ENCODE measurements at regions not wholly inside any gene's neighbourhood (a gene's known extent, or its start where the extent isn't known, plus 50 kb on each side); places are given as distances from the start of the nearest gene placed in this dataset.

GRCh38 chr6:164871783-164872182, 437.6 kb downstream of the C6orf118 start:
- Histone ChIP-seq H3K9me3 (ENCODE audit: low read depth) (no peaks in the 10 kb centered on the region), H4K20me1 (ENCODE audit: insufficient read depth, poor library complexity, severe bottlenecking) (no peaks in the 10 kb centered on the region), H2AFZ (no peak overlapping the region), H3K27ac (no peak overlapping the region), H3K4me2 (no peak overlapping the region), H3K27me3 (no peaks in the 10 kb centered on the region), H3K9me2 (replicated peaks; ENCODE audit: insufficient read depth) (no peaks in the 10 kb centered on the region), H3K4me1 (ENCODE audit: insufficient read depth) (no peaks in the 10 kb centered on the region), H3K79me2 (no peaks in the 10 kb centered on the region), H3K36me3 (replicated peaks; ENCODE audit: insufficient read depth, low read depth) (no peaks in the 10 kb centered on the region), H3K4me3 (no peak overlapping the region)
- WGBS (ENCODE audit: low lambda C conversion rate, missing lambda C conversion rate), result 84% methylated on average over 2 of the region's 2 CpGs
- TF ChIP-seq EZH2 (IDR thresholded peaks at IDR 0.05; ENCODE audit: borderline replicate concordance) (no peak), EZH2phosphoT487 (IDR thresholded peaks at IDR 0.05; ENCODE audit: low read depth, severe bottlenecking, unreplicated experiment) (no peak), CTCF (IDR thresholded peaks at IDR 0.05; ENCODE audit: poor library complexity) (no peak)
- no peak for DNase-seq (ENCODE audit: low spot score)

- Histone ChIP-seq H3K9me2 (replicated peaks; ENCODE audit: insufficient read depth) (no peaks in the 10 kb centered on the region), H3K79me2 (no peaks in the 10 kb centered on the region), H3K4me3 (no peak overlapping the region), H3K27ac (no peak overlapping the region), H2AFZ (no peak overlapping the region), H3K27me3 (no peaks in the 10 kb centered on the region), H3K9me3 (ENCODE audit: low read depth) (no peaks in the 10 kb centered on the region), H3K4me1 (ENCODE audit: insufficient read depth) (no peaks in the 10 kb centered on the region), H3K36me3 (replicated peaks; ENCODE audit: insufficient read depth, low read depth) (no peaks in the 10 kb centered on the region), H3K4me2 (no peak overlapping the region), H4K20me1 (ENCODE audit: insufficient read depth, poor library complexity, severe bottlenecking) (no peaks in the 10 kb centered on the region)
- WGBS (ENCODE audit: low lambda C conversion rate, missing lambda C conversion rate), result 58% methylated on average over 2 of the region's 2 CpGs
- TF ChIP-seq CTCF (IDR thresholded peaks at IDR 0.05; ENCODE audit: poor library complexity) (no peak), EZH2 (IDR thresholded peaks at IDR 0.05; ENCODE audit: borderline replicate concordance) (no peak), EZH2phosphoT487 (IDR thresholded peaks at IDR 0.05; ENCODE audit: low read depth, severe bottlenecking, unreplicated experiment) (no peak)
- DNase-seq (ENCODE audit: low spot score), result no peak
Observed at GRCh38 chr6:164870164-164870563, 439.2 kb downstream of the C6orf118 start.

GRCh38 chr6:164861967-164862366, 447.4 kb downstream of the C6orf118 start:
- H3K4me1 ChIP-seq (ENCODE audit: insufficient read depth), result no peaks in the 10 kb centered on the region
- H3K27me3 ChIP-seq, result no peaks in the 10 kb centered on the region
- H3K9me2 ChIP-seq (replicated peaks; ENCODE audit: insufficient read depth), result no peaks in the 10 kb centered on the region
- no peaks in the 10 kb centered on the region for H3K36me3 ChIP-seq (replicated peaks; ENCODE audit: insufficient read depth, low read depth)
- TF ChIP-seq EZH2 (IDR thresholded peaks at IDR 0.05; ENCODE audit: borderline replicate concordance) (no peak), EZH2phosphoT487 (IDR thresholded peaks at IDR 0.05; ENCODE audit: low read depth, severe bottlenecking, unreplicated experiment) (no peak), CTCF (IDR thresholded peaks at IDR 0.05; ENCODE audit: poor library complexity) (no peak)
- H3K4me2 ChIP-seq, result no peak overlapping the region
- no peaks in the 10 kb centered on the region for H3K9me3 ChIP-seq (ENCODE audit: low read depth)
- H2AFZ ChIP-seq, result no peak overlapping the region
- H3K4me3 ChIP-seq, result no peak overlapping the region
- DNase-seq (ENCODE audit: low spot score), result no peak
- no peaks in the 10 kb centered on the region for H4K20me1 ChIP-seq (ENCODE audit: insufficient read depth, poor library complexity, severe bottlenecking)
- H3K79me2 ChIP-seq, result no peaks in the 10 kb centered on the region
- WGBS (ENCODE audit: low lambda C conversion rate, missing lambda C conversion rate), result 66% methylated on average over 4 of the region's 4 CpGs
- H3K27ac ChIP-seq, result no peak overlapping the region

GRCh38 chr6:164859816-164860215, 449.6 kb downstream of the C6orf118 start:
- Histone ChIP-seq H3K27ac (no peak overlapping the region), H3K9me2 (replicated peaks; ENCODE audit: insufficient read depth) (no peaks in the 10 kb centered on the region), H3K27me3 (no peaks in the 10 kb centered on the region), H3K79me2 (no peaks in the 10 kb centered on the region), H3K9me3 (ENCODE audit: low read depth) (no peaks in the 10 kb centered on the region), H3K4me3 (no peak overlapping the region), H4K20me1 (ENCODE audit: insufficient read depth, poor library complexity, severe bottlenecking) (no peaks in the 10 kb centered on the region), H2AFZ (no peak overlapping the region), H3K4me1 (ENCODE audit: insufficient read depth) (no peaks in the 10 kb centered on the region), H3K36me3 (replicated peaks; ENCODE audit: insufficient read depth, low read depth) (no peaks in the 10 kb centered on the region), H3K4me2 (no peak overlapping the region)
- TF ChIP-seq EZH2 (IDR thresholded peaks at IDR 0.05; ENCODE audit: borderline replicate concordance), result no peak
- no peak for TF ChIP-seq EZH2phosphoT487 (IDR thresholded peaks at IDR 0.05; ENCODE audit: low read depth, severe bottlenecking, unreplicated experiment)
- no peak for TF ChIP-seq CTCF (IDR thresholded peaks at IDR 0.05; ENCODE audit: poor library complexity)
- DNase-seq (ENCODE audit: low spot score), result no peak
- WGBS (ENCODE audit: low lambda C conversion rate, missing lambda C conversion rate), result 77% methylated on average over 6 of the region's 6 CpGs
